OCI-LY7 (cell line): ENCODE measurements at regions not wholly inside any gene's neighbourhood (a gene's known extent, or its start where the extent isn't known, plus 50 kb on each side); places are given as distances from the start of the nearest gene placed in this dataset.

Experiments
- BruUV-seq: library from RNA; stranded (reverse); fragments of 400-500 nt; replicated peaks from 2 replicates; lab custom pipeline; 2021; lab: Mats Ljungman, UMichigan
- CTCF ChIA-PET: fragments of 300-600 bp; sonication (Branson Sonifier 250); formaldehyde crosslinking; loops from one replicate; lab custom pipeline; 2022; ENCODE audit warnings: antibody characterized with exemption; ENCODE audit not compliant: unreplicated experiment; lab: Charles Lee
- POLR2A ChIA-PET: fragments of 300-600 bp; sonication (Branson Sonifier 250); formaldehyde crosslinking; loops from one replicate; lab custom pipeline; 2022; ENCODE audit warnings: antibody characterized with exemption; lab: Charles Lee
- DNase-seq: peaks from one replicate; pipeline ENCODE4 v3.0.0-alpha.2; 2015; ENCODE audit warnings: low spot score
- H2AFZ ChIP-seq: fragments of 200-600 bp; sonication (generic), shearing (Covaris generic); 2 replicates; pipeline ENCODE4 v1.6.1; 2014; ENCODE audit warnings: mild to moderate bottlenecking, antibody characterized with exemption, low read length, moderate library complexity
- H3K27ac ChIP-seq: fragments of 200-600 bp; sonication (generic); 2 replicates; pipeline ENCODE4 v1.5.1; 2014; ENCODE audit warnings: mixed run types, low read depth, mild to moderate bottlenecking, moderate library complexity, low read length, inconsistent platforms; ENCODE audit not compliant: poor library complexity, severe bottlenecking
- H3K36me3 ChIP-seq: fragments of 200-600 bp; sonication (generic); 2 replicates; pipeline ENCODE4 v1.6.1; 2014; ENCODE audit warnings: mild to moderate bottlenecking, antibody characterized with exemption, low read length, moderate library complexity, mixed read lengths; ENCODE audit not compliant: insufficient read depth
- H3K4me1 ChIP-seq: fragments of 200-600 bp; sonication (generic); 2 replicates; pipeline ENCODE4 v1.5.1; 2014; ENCODE audit warnings: mild to moderate bottlenecking, low read length; ENCODE audit not compliant: insufficient read depth, poor library complexity, severe bottlenecking
- H3K4me2 ChIP-seq: fragments of 200-600 bp; sonication (generic); 2 replicates; pipeline ENCODE4 v1.6.1; 2014; ENCODE audit warnings: mild to moderate bottlenecking, low read length
- H3K4me3 ChIP-seq: fragments of 200-600 bp; sonication (generic); 2 replicates; pipeline ENCODE4 v1.5.1; 2014; ENCODE audit warnings: mild to moderate bottlenecking, low read depth, low read length; ENCODE audit not compliant: poor library complexity, severe bottlenecking
- H3K79me2 ChIP-seq: fragments of 200-600 bp; sonication (generic); 2 replicates; pipeline ENCODE4 v1.6.1; 2016; ENCODE audit warnings: low read depth, mild to moderate bottlenecking, low read length, moderate library complexity, mixed read lengths; ENCODE audit not compliant: insufficient read depth
- H3K9me2 ChIP-seq: fragments of 200-600 bp; sonication (generic); 2 replicates; pipeline ENCODE4 v1.6.1; 2016; ENCODE audit warnings: mild to moderate bottlenecking, low read length, mixed read lengths; ENCODE audit not compliant: insufficient read depth
- H3K9me3 ChIP-seq: fragments of 200-600 bp; sonication (generic); 2 replicates; pipeline ENCODE4 v1.6.1; 2014; ENCODE audit warnings: mild to moderate bottlenecking, mixed run types, low read length, mixed read lengths
- H4K20me1 ChIP-seq: fragments of 200-600 bp; sonication (generic); 2 replicates; pipeline ENCODE4 v1.6.1; 2014; ENCODE audit warnings: mild to moderate bottlenecking, antibody characterized with exemption, low read length, moderate library complexity, mixed read lengths; ENCODE audit not compliant: insufficient read depth
- CTCF ChIP-seq: fragments of 200-600 bp; sonication (generic); conservative IDR thresholded peaks from 2 replicates; pipeline ENCODE4 v1.5.1; 2014; ENCODE audit warnings: mild to moderate bottlenecking, antibody characterized with exemption, low read length, moderate library complexity, mixed read lengths
- EZH2phosphoT487 ChIP-seq: fragments of 200-600 bp; sonication (generic); IDR thresholded peaks from 2 replicates; pipeline ENCODE4 v1.6.1; 2018; ENCODE audit warnings: low read depth, borderline replicate concordance, mild to moderate bottlenecking, mixed run types, antibody characterized with exemption, low read length, moderate library complexity, mixed read lengths
- intact Hi-C: fragments of 100-400 bp; cut with micrococcal nuclease; formaldehyde crosslinking; loops from one replicate; pipeline ENCODE4 v1.10.0; 2022; ENCODE audit not compliant: unreplicated experiment

- POLR2A ChIA-PET, result interaction anchor here (0.9 kb wide), 1 partner anchor 160 kb away, joined by 4 read pairs; no protein-coding TSS in a partner anchor
- Histone ChIP-seq H3K9me2 (no peaks in the 10 kb centered on the region), H3K4me1 (peaks cover 40% of the 10 kb centered on the region), H2AFZ (peak overlapping the region; percentile 1; the same call in 1 of the 2 replicates), H3K36me3 (no peaks in the 10 kb centered on the region), H3K79me2 (peaks cover 14% of the 10 kb centered on the region; the same call in 1 of the 2 replicates), H4K20me1 (no peaks in the 10 kb centered on the region), H3K9me3 (peaks cover 20% of the 10 kb centered on the region; the same call in 1 of the 2 replicates), H3K4me2 (peak overlapping the region; percentile 69), H3K27ac (peak overlapping the region; percentile 86), H3K4me3 (no peak overlapping the region)
- CTCF ChIA-PET, result interaction anchor here (0.7 to 2.0 kb wide), 7 partner anchors 37 to 204 kb away, joined by 3 to 6 read pairs (median 3); no protein-coding TSS in a partner anchor
- intact Hi-C loops, result loop anchor here (1.0 to 2.0 kb wide), 3 partner anchors 91 to 391 kb away; no protein-coding TSS in a partner anchor
- TF ChIP-seq CTCF, result peak; percentile 99
- no peak for TF ChIP-seq EZH2phosphoT487
- DNase-seq, result peak; percentile 76
- BruUV-seq, result no TSS peak
Observed at GRCh38 chr19:28633319-28634018, 579.5 kb downstream of the UQCRFS1 start.

GRCh38 chr19:28632371-28633080, 580.4 kb downstream of the UQCRFS1 start:
- Histone ChIP-seq H3K27ac (peak overlapping the region; percentile 86), H3K9me3 (peaks cover 24% of the 10 kb centered on the region; the same call in 1 of the 2 replicates), H3K4me1 (peaks cover 40% of the 10 kb centered on the region), H3K4me2 (peak overlapping the region; percentile 69), H2AFZ (peak overlapping the region; percentile 69; the same call in 1 of the 2 replicates), H3K4me3 (peak overlapping the region; percentile 50), H3K9me2 (no peaks in the 10 kb centered on the region), H4K20me1 (no peaks in the 10 kb centered on the region), H3K36me3 (no peaks in the 10 kb centered on the region), H3K79me2 (peaks cover 14% of the 10 kb centered on the region; the same call in 1 of the 2 replicates)
- BruUV-seq, result no TSS peak
- DNase-seq, result peak; percentile 86
- CTCF ChIA-PET, result interaction anchor here (0.6 to 1.5 kb wide), 3 partner anchors 164 to 196 kb away, joined by 3 to 4 read pairs (median 3); no protein-coding TSS in a partner anchor
- intact Hi-C loops, result loop anchor here (1.0 to 2.0 kb wide), 4 partner anchors 42 to 390 kb away; no protein-coding TSS in a partner anchor
- POLR2A ChIA-PET, result no interaction called here
- TF ChIP-seq CTCF (no peak), EZH2phosphoT487 (no peak)
